Psoas muscle (tissue), 7 donors: ENCODE measurements at regions not wholly inside any gene's neighbourhood (a gene's known extent, or its start where the extent isn't known, plus 50 kb on each side); places are given as distances from the start of the nearest gene placed in this dataset.

Source experiments
- ATAC-seq, 4 donors: fragments of 200-7000 bp; cut with Tn5 transposase; one replicate each; pipeline ENCODE4 v1.9.1; 2020; ENCODE audit warnings: moderate library complexity in 3 of 4, mild to moderate bottlenecking in 2 of 4
- DNase-seq, 2 donors: peaks; one replicate each; pipeline ENCODE4 v3.0.0-alpha.2; 2020
- H3K27ac ChIP-seq: fragments of 200-600 bp; one replicate; pipeline ENCODE4 v1.8.0; 2022
- H3K27me3 ChIP-seq, 3 donors: fragments of 200-600 bp in 1 of 3; one replicate each; pipeline versions ENCODE4 v1.6.1 to v1.8.0; 2013 to 2022; ENCODE audit warnings: low read length in 2 of 3, mild to moderate bottlenecking in 2 of 3, moderate library complexity in 1 of 3; ENCODE audit not compliant: insufficient read depth in 3 of 3
- H3K36me3 ChIP-seq, 2 donors: fragments of 200-600 bp in 1 of 2; one replicate each; pipeline versions ENCODE4 v1.6.1 to v1.8.0; 2013 to 2022; ENCODE audit warnings: low read depth in 1 of 2, mild to moderate bottlenecking in 1 of 2, moderate library complexity in 1 of 2; ENCODE audit not compliant: insufficient read depth in 1 of 2
- H3K4me1 ChIP-seq: fragments of 200-600 bp; one replicate; pipeline ENCODE4 v1.8.0; 2022
- H3K4me3 ChIP-seq: fragments of 200-600 bp; one replicate; pipeline ENCODE4 v1.8.0; 2022; ENCODE audit warnings: mild to moderate bottlenecking
- H3K9me3 ChIP-seq: fragments of 200-600 bp; one replicate; pipeline ENCODE4 v1.8.0; 2022
- CTCF ChIP-seq: fragments of 200-600 bp; IDR thresholded peaks from one replicate; pipeline ENCODE4 v1.8.0; 2022; ENCODE audit warnings: antibody characterized with exemption
- WGBS, 3 donors: extraction: QIAGEN DNeasy Blood & Tissue Kit; methylation state at CpG; one replicate each; pipeline versions ENCODE4 v1.1.6 to v1.1.7; 2013; 5-methylcytosine and 5-hydroxymethylcytosine counted together
- intact Hi-C, 2 donors: fragments of 100-400 bp; cut with DNase I; formaldehyde crosslinking; loops; one replicate each; pipeline versions ENCODE4 v1.11.0 to v1.14.2; 2022
- donor health status: healthy with polysubstance abuse.
- donor health status: DM: no; HTN: no; CAD: no; lungs with moderate emphysema.
- donor health status: Bipolar disorder and iron deficiency.
- donor health status: healthy.
- donor health status: DM: yes; HTN: yes; CAD: no.
- donor health status: DM: no; HTN: no; CAD: no.
- donor health status: DM: yes; HTN: yes; CAD: no.

GRCh38 chr18:38052879-38053590 is 487.4 kb upstream of the CELF4 start:
- Histone ChIP-seq H3K4me3 (no peak overlapping the region), H3K27ac (no peak overlapping the region), H3K27me3 (no peaks in the 10 kb centered on the region), H3K9me3 (no peaks in the 10 kb centered on the region), H3K4me1 (no peaks in the 10 kb centered on the region), H3K36me3 (no peaks in the 10 kb centered on the region)
- 82 to 87% (median 84%) methylated on average over 3 of the region's 3 CpGs for WGBS, 3 donors
- ATAC-seq (no peak), DNase-seq (no peak)
- intact Hi-C loops, result no loop called here
- TF ChIP-seq CTCF, result no peak

- no peaks in the 10 kb centered on the region for H3K4me1 ChIP-seq
- no peaks in the 10 kb centered on the region for H3K36me3 ChIP-seq
- no peak for ATAC-seq
- TF ChIP-seq CTCF, result no peak
- no peak for DNase-seq
- H3K9me3 ChIP-seq, result no peaks in the 10 kb centered on the region
- intact Hi-C loops, result no loop called here
- H3K4me3 ChIP-seq, result no peak overlapping the region
- no peaks in the 10 kb centered on the region for H3K27me3 ChIP-seq
- H3K27ac ChIP-seq, result no peak overlapping the region
- WGBS, 3 donors, result 73 to 75% (median 73%) methylated on average over 3 of the region's 3 CpGs
Measured at GRCh38 chr18:38047820-38048219, 482.2 kb upstream of the CELF4 start.

- 79 to 81% (median 79%) methylated on average over 3 of the region's 3 CpGs for WGBS, 3 donors
- ATAC-seq, result no peak
- intact Hi-C loops, result no loop called here
- Histone ChIP-seq H3K4me3 (no peak overlapping the region), H3K4me1 (no peaks in the 10 kb centered on the region), H3K27ac (no peak overlapping the region), H3K9me3 (no peaks in the 10 kb centered on the region), H3K27me3 (no peaks in the 10 kb centered on the region), H3K36me3 (no peaks in the 10 kb centered on the region)
- no peak for TF ChIP-seq CTCF
- DNase-seq, result no peak
Measured at GRCh38 chr18:38046651-38047050, 481.1 kb upstream of the CELF4 start.

GRCh38 chr18:38045845-38046244 is 480.2 kb upstream of the CELF4 start:
- ATAC-seq (no peak), DNase-seq (no peak)
- no peak for TF ChIP-seq CTCF
- no peaks in the 10 kb centered on the region for H3K4me1 ChIP-seq
- H3K36me3 ChIP-seq, result no peaks in the 10 kb centered on the region
- intact Hi-C loops, result no loop called here
- no peaks in the 10 kb centered on the region for H3K27me3 ChIP-seq
- WGBS, 3 donors, result 60 to 73% (median 61%) methylated on average over 2 of the region's 2 CpGs
- H3K4me3 ChIP-seq, result no peak overlapping the region
- H3K27ac ChIP-seq, result no peak overlapping the region
- H3K9me3 ChIP-seq, result no peaks in the 10 kb centered on the region
